HepG2 (cell line): ENCODE measurements at regions not wholly inside any gene's neighbourhood (a gene's known extent, or its start where the extent isn't known, plus 50 kb on each side); places are given as distances from the start of the nearest gene placed in this dataset.

Experiments
- ATAC-seq: fragments of 200-7000 bp; cut with Tn5 transposase; 3 replicates; pipeline ENCODE4 v1.9.1; 2020; ENCODE audit warnings: mild to moderate bottlenecking, moderate library complexity
- BruUV-seq: library from RNA; stranded (reverse); fragments of 400-500 nt; replicated peaks from 2 replicates; lab custom pipeline; 2021; lab: Mats Ljungman, UMichigan
- CTCF ChIA-PET: fragments of 300-600 bp; formaldehyde crosslinking; extraction: SDS; loops from one replicate; lab custom pipeline; 2021; ENCODE audit warnings: low total read pairs, inconsistent platforms, low intra/inter-chr PET ratio; lab: Yijun Ruan, JAX
- POLR2A ChIA-PET: fragments of 350-600 bp; sonication (Branson Sonifier 250); formaldehyde crosslinking; loops from one replicate; lab custom pipeline; 2020; ENCODE audit warnings: antibody characterized with exemption, inconsistent platforms; lab: Yijun Ruan, JAX
- DNase-seq: peaks from one replicate; pipeline ENCODE4 v3.0.0-alpha.2; 2015; ENCODE audit warnings: low spot score
- FAIRE-seq: peaks from 3 replicates; lab custom pipeline; 2011; peaks lifted over from hg19 to GRCh38; lab: Jason Lieb, UNC
- H2AFZ ChIP-seq: one replicate; pipeline ENCODE4 v1.6.1; 2011; ENCODE audit warnings: low read length, inconsistent platforms
- H3K27ac ChIP-seq: fragments of 300-600 bp; 3 replicates; pipeline ENCODE4 v1.8.0; 2011; ENCODE audit warnings: mixed run types, mild to moderate bottlenecking, mixed read lengths, low read length, inconsistent platforms; ENCODE audit not compliant: insufficient read depth; ENCODE audit errors: extremely low read length
- H3K27me3 ChIP-seq, 2 experiments: fragments of 200-600 bp in 1 of 2; 2 replicates in 1 of 2; 3 replicates in 1 of 2; pipeline versions ENCODE4 v1.6.0 to v1.8.0; 2011; ENCODE audit warnings: low read length in 2 of 2, mild to moderate bottlenecking in 2 of 2, moderate library complexity in 2 of 2, inconsistent platforms in 1 of 2; ENCODE audit not compliant: insufficient read depth in 2 of 2, control insufficient read depth in 1 of 2
- H3K36me3 ChIP-seq, 2 experiments: fragments of 200-600 bp in 1 of 2; replicated peaks in 1 of 2; 2 replicates in 1 of 2; 3 replicates in 1 of 2; pipeline versions ENCODE4 v1.5.1 to v1.8.0; 2011; ENCODE audit warnings: low read length in 2 of 2, inconsistent platforms in 1 of 2; ENCODE audit not compliant: insufficient read depth in 2 of 2, control insufficient read depth in 1 of 2
- H3K4me1 ChIP-seq: 2 replicates; pipeline ENCODE4 v1.5.1; 2012; ENCODE audit warnings: low read length, inconsistent platforms; ENCODE audit not compliant: insufficient read depth
- H3K4me2 ChIP-seq: 2 replicates; pipeline ENCODE4 v1.6.0; 2011; ENCODE audit warnings: low read depth, low read length, inconsistent platforms
- H3K4me3 ChIP-seq, 3 experiments: fragments of 200-600 bp in 1 of 3; sonication (generic), shearing (Covaris generic) in 1 of 3; replicated peaks in 1 of 3; 2 replicates each; pipeline ENCODE4 v1.5.1; 2011 to 2016; ENCODE audit warnings: low read length in 3 of 3, inconsistent platforms in 2 of 3, low read depth in 2 of 3, mild to moderate bottlenecking in 2 of 3, control low read depth in 1 of 3, mixed read lengths in 1 of 3; ENCODE audit not compliant: insufficient read depth in 1 of 3
- H3K79me2 ChIP-seq: one replicate; pipeline ENCODE4 v1.6.1; 2011; ENCODE audit warnings: low read length, inconsistent platforms; ENCODE audit not compliant: insufficient read depth
- H3K9ac ChIP-seq: 2 replicates; pipeline ENCODE4 v1.6.0; 2011; ENCODE audit warnings: mild to moderate bottlenecking, low read depth, low read length, inconsistent platforms; ENCODE audit not compliant: insufficient read depth
- H3K9me3 ChIP-seq: 2 replicates; pipeline ENCODE4 v1.5.1; 2012; ENCODE audit warnings: mild to moderate bottlenecking, low read length
- H4K20me1 ChIP-seq: 2 replicates; pipeline ENCODE4 v1.6.0; 2011; ENCODE audit warnings: inconsistent platforms, mild to moderate bottlenecking, low read length, moderate library complexity; ENCODE audit not compliant: insufficient read depth
- FOXO4 ChIP-seq: sonication (generic); formaldehyde crosslinking; conservative IDR thresholded peaks from 2 replicates; pipeline ENCODE4 v1.8.1; 2023; ENCODE audit warnings: missing genetic modification reagents
- KDM1A ChIP-seq: IDR thresholded peaks from 2 replicates; pipeline ENCODE4 v1.6.1; 2016; ENCODE audit warnings: missing compliant biosample characterization
- MXI1 ChIP-seq: IDR thresholded peaks from 3 replicates; pipeline ENCODE4 v1.6.1; 2012; ENCODE audit warnings: low read depth, low read length, inconsistent platforms, borderline replicate concordance
- PRDM15 ChIP-seq: sonication (generic); formaldehyde crosslinking; IDR thresholded peaks from 2 replicates; pipeline ENCODE4 v1.4.0; 2020; ENCODE audit warnings: missing genetic modification reagents
- SATB2 ChIP-seq: sonication (generic); formaldehyde crosslinking; IDR thresholded peaks from 2 replicates; pipeline ENCODE4 v1.5.0; 2020; ENCODE audit warnings: missing genetic modification reagents
- ZNF253 ChIP-seq: sonication (generic); formaldehyde crosslinking; IDR thresholded peaks from 2 replicates; pipeline ENCODE4 v1.8.0; 2022; ENCODE audit warnings: mild to moderate bottlenecking, missing genetic modification reagents, borderline replicate concordance
- ZNF407 ChIP-seq: sonication (generic); formaldehyde crosslinking; IDR thresholded peaks from one replicate; pipeline ENCODE4 v1.5.1; 2020; ENCODE audit warnings: mild to moderate bottlenecking, missing genetic modification reagents; ENCODE audit errors: not compliant biosample characterization
- ZNF496 ChIP-seq: sonication (generic); formaldehyde crosslinking; IDR thresholded peaks from 2 replicates; pipeline ENCODE4 v1.8.1; 2023; ENCODE audit warnings: mild to moderate bottlenecking, moderate library complexity, missing genetic modification reagents; ENCODE audit not compliant: insufficient replicate concordance
- ZNF629 ChIP-seq: sonication (generic); formaldehyde crosslinking; conservative IDR thresholded peaks from 2 replicates; pipeline ENCODE4 v1.5.0; 2020; ENCODE audit warnings: missing genetic modification reagents
- ZNF75D ChIP-seq: sonication (generic); formaldehyde crosslinking; IDR thresholded peaks from 2 replicates; pipeline ENCODE4 v1.8.1; 2023; ENCODE audit warnings: missing genetic modification reagents, mild to moderate bottlenecking, borderline replicate concordance
- ZSCAN22 ChIP-seq: sonication (generic); formaldehyde crosslinking; IDR thresholded peaks from 2 replicates; pipeline ENCODE4 v1.4.0; 2020; ENCODE audit warnings: mild to moderate bottlenecking, missing genetic modification reagents
- WGBS: methylation state at CpG from one replicate; pipeline ENCODE4 v1.1.6; 2017; ENCODE audit warnings: low lambda C conversion rate; 5-methylcytosine and 5-hydroxymethylcytosine counted together
- in situ Hi-C: cut with HindIII; loops from 2 replicates; pipeline ENCODE4 v1.10.0; 2017; ENCODE audit warnings: low pct_unique_long_range_greater_than_20kb; ENCODE audit not compliant: extremely low pct_ligation_motif_present
- intact Hi-C: fragments of 100-400 bp; cut with micrococcal nuclease; formaldehyde crosslinking; loops from one replicate; pipeline ENCODE4 v1.10.0; 2022; ENCODE audit not compliant: unreplicated experiment

- TF ChIP-seq KDM1A (CRISPR knock-in tag) (no peak), ZSCAN22 (no peak), ZNF253 (no peak), SATB2 (no peak), FOXO4 (CRISPR knock-in tag) (no peak), MXI1 (no peak)
Measured at GRCh38 chr13:18978447-18978846, 203.2 kb downstream of the TUBA3C start (continued).

GRCh38 chr13:18977857-18978256 is 203.8 kb downstream of the TUBA3C start:
- H3K9ac ChIP-seq, result no peak overlapping the region
- no peaks in the 10 kb centered on the region for H3K27me3 ChIP-seq
- H3K36me3 ChIP-seq, result no peaks in the 10 kb centered on the region
- no peaks in the 10 kb centered on the region for H3K79me2 ChIP-seq
- intact Hi-C loops (no loop called here), in situ Hi-C loops (no loop called here)
- H3K27ac ChIP-seq, result no peak overlapping the region
- CTCF ChIA-PET, result no interaction called here
- no peaks in the 10 kb centered on the region for H4K20me1 ChIP-seq
- H3K9me3 ChIP-seq, result peaks cover 68% of the 10 kb centered on the region
- no peak overlapping the region for H3K4me2 ChIP-seq
- H3K4me3 ChIP-seq, result no peak overlapping the region
- H3K4me1 ChIP-seq, result no peaks in the 10 kb centered on the region
- ATAC-seq (no peak), DNase-seq (no peak), FAIRE-seq (no peak)
- H2AFZ ChIP-seq, result no peak overlapping the region
- POLR2A ChIA-PET, result no interaction called here
- WGBS, result 9% methylated on average over 5 of the region's 5 CpGs
- BruUV-seq, result no TSS peak
- TF ChIP-seq PRDM15 (CRISPR knock-in tag) (no peak), ZNF496 (CRISPR knock-in tag) (no peak), ZNF75D (no peak), ZNF629 (CRISPR knock-in tag) (no peak), ZNF407 (CRISPR knock-in tag) (no peak)
